RWPE1 (cell line): ENCODE measurements at regions not wholly inside any gene's neighbourhood (a gene's known extent, or its start where the extent isn't known, plus 50 kb on each side); places are given as distances from the start of the nearest gene placed in this dataset.
"Not testable (repeated sequence)": the region's sequence is repeated elsewhere in the genome, so short reads cannot be mapped to it uniquely, and the experiment has no call there.

Source experiments
- CTCF ChIA-PET: fragments of 350-600 bp; sonication (Branson Sonifier 250); formaldehyde crosslinking; extraction: SDS; loops from one replicate; lab custom pipeline; 2021; lab: Yijun Ruan, JAX
- POLR2A ChIA-PET: fragments of 400-600 bp; formaldehyde crosslinking; extraction: SDS; loops from one replicate; lab custom pipeline; 2020; ENCODE audit warnings: antibody characterized with exemption; ENCODE audit not compliant: low non-redundant PET; lab: Yijun Ruan, JAX
- DNase-seq: peaks from one replicate; pipeline ENCODE4 v3.0.0; 2012; ENCODE audit warnings: low spot score
- H3K27ac ChIP-seq: fragments of 450-650 bp; 2 replicates; pipeline ENCODE4 v1.5.1; 2017
- CTCF ChIP-seq: fragments of 450-650 bp; conservative IDR thresholded peaks from 2 replicates; pipeline ENCODE4 v1.5.1; 2017; ENCODE audit warnings: low read depth, mild to moderate bottlenecking

GRCh38 chr4:79598801-79599200, 190.8 kb upstream of the GK2 start:
- CTCF ChIA-PET: interaction anchor here (0.6 kb wide), 1 partner anchor 387 kb away, joined by 4 read pairs; no protein-coding TSS in a partner anchor
- no peak for DNase-seq
- POLR2A ChIA-PET: no interaction called here
- no peak overlapping the region for H3K27ac ChIP-seq
- TF ChIP-seq CTCF: no peak

- DNase-seq: no peak
- CTCF ChIA-PET: no interaction called here
- TF ChIP-seq CTCF: no peak
- H3K27ac ChIP-seq: no peak overlapping the region
- POLR2A ChIA-PET: no interaction called here
Measured at GRCh38 chr4:79598214-79598613, 190.2 kb upstream of the GK2 start.

- DNase-seq: peak; percentile 3
- POLR2A ChIA-PET: no interaction called here
- no peak overlapping the region for H3K27ac ChIP-seq
- CTCF ChIA-PET: no interaction called here
- TF ChIP-seq CTCF: no peak
Measured at GRCh38 chr4:79597266-79597665, 189.2 kb upstream of the GK2 start.

GRCh38 chr4:79592218-79592617, 184.2 kb upstream of the GK2 start:
- H3K27ac ChIP-seq, DNase-seq, POLR2A ChIA-PET: not testable (repeated sequence)
- CTCF ChIA-PET: interaction anchor here (0.7 kb wide), 1 partner anchor 1095 kb away, joined by 3 read pairs; no protein-coding TSS in a partner anchor

GRCh38 chr4:79588679-79589078, 180.7 kb upstream of the GK2 start:
- no peak for DNase-seq

GRCh38 chr4:79587207-79587606, 179.2 kb upstream of the GK2 start:
- H3K27ac ChIP-seq, DNase-seq, CTCF ChIA-PET, POLR2A ChIA-PET: not testable (repeated sequence)

More at GRCh38 chr4:79588679-79589078, 180.7 kb upstream of the GK2 start:
- ChIA-PET POLR2A (no interaction called here), CTCF (no interaction called here)
- TF ChIP-seq CTCF: no peak
- no peak overlapping the region for H3K27ac ChIP-seq

GRCh38 chr4:79585834-79586233, 177.8 kb upstream of the GK2 start:
- no peak overlapping the region for H3K27ac ChIP-seq
- ChIA-PET CTCF (interaction anchor here (1.2 kb wide), 1 partner anchor 12 kb away, joined by 4 read pairs; no protein-coding TSS in a partner anchor), POLR2A (no interaction called here)
- no peak for DNase-seq
- no peak for TF ChIP-seq CTCF

- ChIA-PET POLR2A (no interaction called here), CTCF (interaction anchor here (1.2 kb wide), 1 partner anchor 11 kb away, joined by 4 read pairs; no protein-coding TSS in a partner anchor)
- no peak for DNase-seq
- H3K27ac ChIP-seq: no peak overlapping the region
- no peak for TF ChIP-seq CTCF
Measured at GRCh38 chr4:79585330-79585729, 177.3 kb upstream of the GK2 start.
